Body of pancreas (tissue), 4 donors: ENCODE measurements at regions not wholly inside any gene's neighbourhood (a gene's known extent, or its start where the extent isn't known, plus 50 kb on each side); places are given as distances from the start of the nearest gene placed in this dataset.

Experiments used
- POLR2A ChIP-seq, 3 donors: fragments of 450-650 bp; IDR thresholded peaks; one replicate each; pipeline ENCODE4 v1.6.1; 2016; ENCODE audit warnings: antibody characterized with exemption in 3 of 3, mild to moderate bottlenecking in 2 of 3
- TF ChIP-seq, protein P1 (sequence below), 7 experiments: fragments of 450-650 bp in 4 of 7; fragments of 200-600 bp in 3 of 7; sonication (generic) in 3 of 7; IDR thresholded peaks; one replicate each; pipeline ENCODE4 v1.5.1; 2016 to 2019; ENCODE audit warnings: antibody characterized with exemption in 7 of 7

DNA sequence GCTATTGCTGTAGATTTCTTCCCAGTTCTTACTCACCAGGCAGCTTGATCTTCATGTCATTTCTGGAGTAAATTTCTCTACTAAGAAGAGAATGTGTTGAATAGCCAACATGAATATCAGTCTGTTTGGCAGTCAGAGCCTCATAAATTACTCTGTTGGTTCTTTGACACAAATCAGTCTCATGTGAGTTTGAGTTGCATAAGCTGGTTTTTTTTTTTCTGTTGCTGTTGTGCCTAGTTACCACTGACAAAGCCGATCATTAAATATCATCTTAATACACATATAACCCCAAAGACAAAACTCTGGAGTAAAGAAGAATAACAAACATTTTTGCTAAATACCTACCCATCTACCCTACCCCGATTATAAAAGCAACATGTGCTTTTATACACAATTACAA, 240.5 kb upstream of the KCNJ16 start:
- TF ChIP-seq, protein P1, sequence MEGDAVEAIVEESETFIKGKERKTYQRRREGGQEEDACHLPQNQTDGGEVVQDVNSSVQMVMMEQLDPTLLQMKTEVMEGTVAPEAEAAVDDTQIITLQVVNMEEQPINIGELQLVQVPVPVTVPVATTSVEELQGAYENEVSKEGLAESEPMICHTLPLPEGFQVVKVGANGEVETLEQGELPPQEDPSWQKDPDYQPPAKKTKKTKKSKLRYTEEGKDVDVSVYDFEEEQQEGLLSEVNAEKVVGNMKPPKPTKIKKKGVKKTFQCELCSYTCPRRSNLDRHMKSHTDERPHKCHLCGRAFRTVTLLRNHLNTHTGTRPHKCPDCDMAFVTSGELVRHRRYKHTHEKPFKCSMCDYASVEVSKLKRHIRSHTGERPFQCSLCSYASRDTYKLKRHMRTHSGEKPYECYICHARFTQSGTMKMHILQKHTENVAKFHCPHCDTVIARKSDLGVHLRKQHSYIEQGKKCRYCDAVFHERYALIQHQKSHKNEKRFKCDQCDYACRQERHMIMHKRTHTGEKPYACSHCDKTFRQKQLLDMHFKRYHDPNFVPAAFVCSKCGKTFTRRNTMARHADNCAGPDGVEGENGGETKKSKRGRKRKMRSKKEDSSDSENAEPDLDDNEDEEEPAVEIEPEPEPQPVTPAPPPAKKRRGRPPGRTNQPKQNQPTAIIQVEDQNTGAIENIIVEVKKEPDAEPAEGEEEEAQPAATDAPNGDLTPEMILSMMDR (IDR thresholded peaks at IDR 0.05) = no peak
- no peak for TF ChIP-seq POLR2A (IDR thresholded peaks at IDR 0.05)
